IMR-90 (cell line): ENCODE measurements at regions not wholly inside any gene's neighbourhood (a gene's known extent, or its start where the extent isn't known, plus 50 kb on each side); places are given as distances from the start of the nearest gene placed in this dataset.

Experiments used
- ATAC-seq: fragments of 200-7000 bp; cut with Tn5 transposase; 2 replicates; pipeline ENCODE4 v1.9.1; 2020; ENCODE audit warnings: low read depth, mild to moderate bottlenecking, moderate library complexity
- BruUV-seq: library from RNA; stranded (reverse); fragments of 400-500 nt; replicated peaks from 2 replicates; lab custom pipeline; 2021; lab: Mats Ljungman, UMichigan
- CTCF ChIA-PET: fragments of 300-600 bp; formaldehyde crosslinking; extraction: SDS; loops from one replicate; lab custom pipeline; 2021; ENCODE audit warnings: antibody characterized with exemption; lab: Yijun Ruan, JAX
- POLR2A ChIA-PET: fragments of 300-600 bp; sonication (Branson Sonifier 250); formaldehyde crosslinking; loops from one replicate; lab custom pipeline; 2022; ENCODE audit warnings: antibody characterized with exemption; ENCODE audit not compliant: unreplicated experiment; lab: Charles Lee
- DNase-seq: peaks from one replicate; pipeline ENCODE4 v3.0.0; 2013
- H2AFZ ChIP-seq: replicated peaks from 2 replicates; pipeline ENCODE3; 2013; ENCODE audit warnings: low read length, mild to moderate bottlenecking; ENCODE audit not compliant: poor library complexity
- H2AK5ac ChIP-seq: 2 replicates; pipeline ENCODE4 v1.6.1; 2013; ENCODE audit warnings: low read depth, low read length, inconsistent platforms
- H2AK9ac ChIP-seq: replicated peaks from 2 replicates; pipeline ENCODE3; 2013; ENCODE audit warnings: mild to moderate bottlenecking, low read depth, low read length, moderate library complexity; ENCODE audit not compliant: poor library complexity
- H2BK120ac ChIP-seq: 2 replicates; pipeline ENCODE4 v1.6.1; 2013; ENCODE audit warnings: low read depth, low read length, inconsistent platforms
- H2BK15ac ChIP-seq: 3 replicates; pipeline ENCODE4 v1.6.1; 2013; ENCODE audit warnings: low read depth, low read length, inconsistent platforms
- H2BK20ac ChIP-seq: 2 replicates; pipeline ENCODE4 v1.6.1; 2013; ENCODE audit warnings: low read depth, mild to moderate bottlenecking, inconsistent platforms, low read length, moderate library complexity
- H2BK5ac ChIP-seq: 2 replicates; pipeline ENCODE4 v1.6.1; 2013; ENCODE audit warnings: mild to moderate bottlenecking, low read depth, low read length, inconsistent platforms; ENCODE audit not compliant: poor library complexity, severe bottlenecking
- H3K14ac ChIP-seq: replicated peaks from 2 replicates; pipeline ENCODE4 v1.6.1; 2013; ENCODE audit warnings: low read depth, low read length, inconsistent platforms
- H3K18ac ChIP-seq: 2 replicates; pipeline ENCODE4 v1.6.1; 2013; ENCODE audit warnings: low read depth, low read length, control low read depth
- H3K23ac ChIP-seq: 2 replicates; pipeline ENCODE4 v1.6.1; 2013; ENCODE audit warnings: low read depth, low read length, inconsistent platforms
- H3K27ac ChIP-seq: 2 replicates; pipeline ENCODE4 v1.5.1; 2013; ENCODE audit warnings: mild to moderate bottlenecking, control low read depth, low read length; ENCODE audit not compliant: insufficient read depth
- H3K27me3 ChIP-seq: 2 replicates; pipeline ENCODE4 v1.6.1; 2013; ENCODE audit warnings: low read length; ENCODE audit not compliant: control insufficient read depth, insufficient read depth
- H3K36me3 ChIP-seq: 2 replicates; pipeline ENCODE4 v1.6.1; 2013; ENCODE audit warnings: low read length, mixed read lengths; ENCODE audit not compliant: control insufficient read depth, insufficient read depth
- H3K4ac ChIP-seq: 2 replicates; pipeline ENCODE4 v1.6.1; 2013; ENCODE audit warnings: low read depth, low read length, inconsistent platforms
- H3K4me1 ChIP-seq: 2 replicates; pipeline ENCODE4 v1.6.1; 2013; ENCODE audit warnings: low read length, mixed read lengths; ENCODE audit not compliant: control insufficient read depth, insufficient read depth
- H3K4me2 ChIP-seq: 2 replicates; pipeline ENCODE4 v1.6.1; 2013; ENCODE audit warnings: low read depth, mild to moderate bottlenecking, control low read depth, low read length, moderate library complexity
- H3K4me3 ChIP-seq: 2 replicates; pipeline ENCODE4 v1.5.1; 2013; ENCODE audit warnings: low read depth, mild to moderate bottlenecking, control low read depth, low read length, moderate library complexity; ENCODE audit not compliant: insufficient read depth
- H3K56ac ChIP-seq: 2 replicates; pipeline ENCODE4 v1.6.1; 2013; ENCODE audit warnings: low read length, inconsistent platforms; ENCODE audit not compliant: insufficient read depth; ENCODE audit errors: extremely low read depth
- H3K79me1 ChIP-seq, 2 experiments: 2 replicates each; pipeline ENCODE4 v1.6.1; 2013; ENCODE audit warnings: low read length in 2 of 2, inconsistent platforms in 1 of 2, low read depth in 1 of 2
- H3K9ac ChIP-seq: 2 replicates; pipeline ENCODE4 v1.6.1; 2013; ENCODE audit warnings: low read depth, low read length, control low read depth
- H3K9me1 ChIP-seq: 2 replicates; pipeline ENCODE4 v1.6.1; 2013; ENCODE audit warnings: low read length, inconsistent platforms; ENCODE audit not compliant: insufficient read depth
- H3K9me3 ChIP-seq: 2 replicates; pipeline ENCODE4 v1.6.1; 2013; ENCODE audit warnings: low read length; ENCODE audit not compliant: control insufficient read depth, insufficient read depth
- H4K20me1 ChIP-seq: 2 replicates; pipeline ENCODE4 v1.6.1; 2013; ENCODE audit warnings: low read length, inconsistent platforms; ENCODE audit not compliant: insufficient read depth
- H4K5ac ChIP-seq: 2 replicates; pipeline ENCODE4 v1.6.1; 2013; ENCODE audit warnings: mild to moderate bottlenecking, low read depth, low read length, control low read depth
- H4K8ac ChIP-seq, 2 experiments: 2 replicates each; pipeline ENCODE4 v1.6.1; 2013; ENCODE audit warnings: low read depth in 2 of 2, low read length in 2 of 2, control low read depth in 1 of 2, inconsistent platforms in 1 of 2
- H4K91ac ChIP-seq: 2 replicates; pipeline ENCODE4 v1.6.1; 2013; ENCODE audit warnings: low read depth, low read length, inconsistent platforms; ENCODE audit not compliant: insufficient read depth
- BHLHE40 ChIP-seq: fragments of 150-350 bp; IDR thresholded peaks from 2 replicates; pipeline ENCODE4 v1.6.1; 2016; ENCODE audit warnings: mild to moderate bottlenecking, low read depth, low read length
- MAFK ChIP-seq: IDR thresholded peaks from 2 replicates; pipeline ENCODE4 v1.6.1; 2012; ENCODE audit warnings: low read depth, low read length, improper control_type of control experiment
- WGBS, 2 experiments: methylation state at CpG; one replicate each; pipeline versions ENCODE4 v1.1.5 to v1.1.7; 2013; ENCODE audit warnings: missing lambda C conversion rate in 2 of 2; ENCODE audit not compliant: insufficient read length in 1 of 2; ENCODE audit errors: extremely low coverage in 2 of 2; 5-methylcytosine and 5-hydroxymethylcytosine counted together
- dilution Hi-C: fragments of 300-500 bp; cut with HindIII; formaldehyde crosslinking; loops from one replicate; pipeline ENCODE4 v1.14.3; 2018; ENCODE audit warnings: low sequenced_read_pairs; ENCODE audit not compliant: unreplicated experiment
- in situ Hi-C: fragments of 300-500 bp; cut with MboI; formaldehyde crosslinking; loops from 3 replicates; pipeline ENCODE4 v1.14.3; 2019; ENCODE audit warnings: low sequenced_read_pairs, inconsistent platforms, mixed read lengths
- intact Hi-C: fragments of 100-400 bp; cut with micrococcal nuclease; formaldehyde crosslinking; loops from 2 replicates; pipeline ENCODE4 v1.10.0; 2022

GRCh38 chr12:130263025-130263424 is 74.7 kb upstream of the PIWIL1 start:
- intact Hi-C loops, result no loop called here
- WGBS, 2 experiments, result 35% methylated on average over 2 of the region's 5 CpGs; no CpG with 5 or more reads in 1 of the 2 experiments
- no peak overlapping the region for H4K91ac ChIP-seq
- no peaks in the 10 kb centered on the region for H4K20me1 ChIP-seq
- no peak overlapping the region for H4K8ac ChIP-seq
- POLR2A ChIA-PET, result no interaction called here
- no peaks in the 10 kb centered on the region for H3K9me1 ChIP-seq
- peaks cover 33% of the 10 kb centered on the region for H3K9me3 ChIP-seq
- no peak overlapping the region for H4K5ac ChIP-seq
- H3K56ac ChIP-seq, result no peak overlapping the region
- no peaks in the 10 kb centered on the region for H3K4me1 ChIP-seq
- H3K27ac ChIP-seq, result no peak overlapping the region
- DNase-seq (no peak), ATAC-seq (no peak)
- no peak overlapping the region for H3K4me3 ChIP-seq
- no peak overlapping the region for H2AK9ac ChIP-seq
- in situ Hi-C loops, result no loop called here
- no peak overlapping the region for H3K14ac ChIP-seq
- no peak overlapping the region for H2BK20ac ChIP-seq
- H3K27me3 ChIP-seq, result no peaks in the 10 kb centered on the region
- H3K4me2 ChIP-seq, result no peak overlapping the region
- no peak overlapping the region for H2AK5ac ChIP-seq
- no peak overlapping the region for H3K18ac ChIP-seq
- no TSS peak for BruUV-seq
- no peak overlapping the region for H3K23ac ChIP-seq
- H3K79me1 ChIP-seq, result no peaks in the 10 kb centered on the region
- CTCF ChIA-PET, result no interaction called here
- H2BK5ac ChIP-seq, result no peak overlapping the region
- H2BK120ac ChIP-seq, result no peak overlapping the region
- TF ChIP-seq BHLHE40 (no peak), MAFK (0 out of 2 replicates have a peak, but pooled peaks have one; percentile 3)
- no peaks in the 10 kb centered on the region for H3K36me3 ChIP-seq
- no peak overlapping the region for H3K4ac ChIP-seq
- dilution Hi-C loops, result no loop called here
- no peak overlapping the region for H2AFZ ChIP-seq
- no peak overlapping the region for H2BK15ac ChIP-seq
- H3K9ac ChIP-seq, result no peak overlapping the region
